Neutrophil (primary cell): ENCODE measurements at regions not wholly inside any gene's neighbourhood (a gene's known extent, or its start where the extent isn't known, plus 50 kb on each side); places are given as distances from the start of the nearest gene placed in this dataset.

Experiments used
- H3K27ac ChIP-seq: fragments of 200-600 bp; sonication (generic); 2 replicates; pipeline ENCODE4 v1.5.1; 2016; ENCODE audit warnings: mild to moderate bottlenecking, moderate library complexity
- H3K27me3 ChIP-seq: fragments of 200-600 bp; sonication (generic); 2 replicates; pipeline ENCODE4 v1.6.0; 2016; ENCODE audit warnings: mild to moderate bottlenecking
- H3K36me3 ChIP-seq: fragments of 200-600 bp; sonication (generic); 2 replicates; pipeline ENCODE4 v1.5.1; 2017
- H3K4me1 ChIP-seq, 2 experiments: fragments of 200-600 bp in 1 of 2; sonication (generic) in 1 of 2; 1 replicate in 1 of 2; 2 replicates in 1 of 2; pipeline versions ENCODE4 v1.5.1 to v1.6.1; 2013 to 2016; ENCODE audit warnings: low read depth in 1 of 2, low read length in 1 of 2, mild to moderate bottlenecking in 1 of 2, moderate library complexity in 1 of 2; ENCODE audit not compliant: control insufficient read depth in 1 of 2, insufficient read depth in 1 of 2
- H3K4me3 ChIP-seq, 2 experiments: fragments of 200-600 bp in 1 of 2; sonication (generic) in 1 of 2; 1 replicate in 1 of 2; 2 replicates in 1 of 2; pipeline ENCODE4 v1.5.1; 2013 to 2016; ENCODE audit warnings: low read depth in 1 of 2, low read length in 1 of 2, mild to moderate bottlenecking in 1 of 2, moderate library complexity in 1 of 2
- H3K9me3 ChIP-seq: fragments of 200-600 bp; sonication (generic); 2 replicates; pipeline ENCODE4 v1.5.1; 2016
- CTCF ChIP-seq: fragments of 200-600 bp; sonication (generic); IDR thresholded peaks from 2 replicates; pipeline ENCODE4 v1.5.1; 2016; ENCODE audit warnings: antibody characterized with exemption

GRCh38 chr1:224497714-224498573 is 63.3 kb upstream of the WDR26 start:
- Histone ChIP-seq H3K27ac (no peak overlapping the region), H3K4me3 (no peak overlapping the region), H3K9me3 (no peaks in the 10 kb centered on the region), H3K36me3 (no peaks in the 10 kb centered on the region), H3K4me1 (peaks cover 4 to 7% of the 10 kb centered on the region in 2 experiments), H3K27me3 (peaks cover 10% of the 10 kb centered on the region)
- no peak for TF ChIP-seq CTCF

GRCh38 chr1:224498574-224499170 is 64.1 kb upstream of the WDR26 start:
- Histone ChIP-seq H3K9me3 (no peaks in the 10 kb centered on the region), H3K27me3 (peaks cover 17% of the 10 kb centered on the region), H3K4me3 (no peak overlapping the region), H3K4me1 (peaks cover 9 to 14% of the 10 kb centered on the region in 2 experiments), H3K27ac (no peak overlapping the region), H3K36me3 (no peaks in the 10 kb centered on the region)
- TF ChIP-seq CTCF = no peak

GRCh38 chr1:224499204-224499603 is 64.6 kb upstream of the WDR26 start:
- H3K27me3 ChIP-seq = peaks cover 18% of the 10 kb centered on the region

GRCh38 chr1:224500796-224501195 is 66.2 kb upstream of the WDR26 start:
- H3K36me3 ChIP-seq = no peaks in the 10 kb centered on the region
- H3K9me3 ChIP-seq = no peaks in the 10 kb centered on the region
- H3K27ac ChIP-seq = no peak overlapping the region
- H3K27me3 ChIP-seq = peaks cover 18% of the 10 kb centered on the region
- H3K4me3 ChIP-seq = no peak overlapping the region
- H3K4me1 ChIP-seq = peaks cover 9 to 17% of the 10 kb centered on the region in 2 experiments
- no peak for TF ChIP-seq CTCF

More at GRCh38 chr1:224499204-224499603, 64.6 kb upstream of the WDR26 start:
- Histone ChIP-seq H3K36me3 (no peaks in the 10 kb centered on the region), H3K9me3 (no peaks in the 10 kb centered on the region), H3K27ac (no peak overlapping the region), H3K4me3 (no peak overlapping the region), H3K4me1 (peaks cover 9 to 17% of the 10 kb centered on the region in 2 experiments)
- no peak for TF ChIP-seq CTCF

GRCh38 chr1:224501836-224502235 is 67.2 kb upstream of the WDR26 start:
- H3K9me3 ChIP-seq = no peaks in the 10 kb centered on the region
- H3K36me3 ChIP-seq = no peaks in the 10 kb centered on the region
- TF ChIP-seq CTCF = no peak
- no peak overlapping the region for H3K27ac ChIP-seq
- no peak overlapping the region for H3K4me3 ChIP-seq
- H3K4me1 ChIP-seq = peaks cover 9 to 17% of the 10 kb centered on the region in 2 experiments
- peaks cover 18% of the 10 kb centered on the region for H3K27me3 ChIP-seq
